ENCODE measurements at regions not wholly inside any gene's neighbourhood (a gene's known extent, or its start where the extent isn't known, plus 50 kb on each side); places are given as distances from the start of the nearest gene placed in this dataset.

GRCh38 chr16:66159987-66160386, 206.5 kb upstream of the CDH5 start (continued):
- no peak for TF ChIP-seq LCORL (IDR thresholded peaks at IDR 0.05)
- no peak for TF ChIP-seq LCORL (CRISPR knock-in tag; IDR thresholded peaks at IDR 0.05)
- TF ChIP-seq MLXIP (CRISPR knock-in tag; IDR thresholded peaks at IDR 0.05; ENCODE audit: borderline replicate concordance), result no peak
- no peak for TF ChIP-seq ZBTB2 (CRISPR knock-in tag; IDR thresholded peaks at IDR 0.05; ENCODE audit: low read depth)
- TF ChIP-seq ZBTB46 (CRISPR knock-in tag; IDR thresholded peaks at IDR 0.05; ENCODE audit: borderline replicate concordance), result no peak
- TF ChIP-seq ZFYVE20 (CRISPR knock-in tag; IDR thresholded peaks at IDR 0.05; ENCODE audit: borderline replicate concordance, low read depth), result no peak
- TF ChIP-seq ZNF430 (CRISPR knock-in tag; IDR thresholded peaks at IDR 0.05), result no peak

- CTCF ChIA-PET (ENCODE audit: low intra/inter-chr PET ratio, low total read pairs), result no interaction called here
- TF ChIP-seq NR3C1 (CRISPR knock-in tag; IDR thresholded peaks at IDR 0.05) (no peak), ZNF382 (CRISPR knock-in tag; IDR thresholded peaks at IDR 0.05; ENCODE audit: borderline replicate concordance) (no peak), ZNF12 (CRISPR knock-in tag; IDR thresholded peaks at IDR 0.05) (peak; percentile 88), NFATC3 (CRISPR knock-in tag; IDR thresholded peaks at IDR 0.05) (no peak), MAZ (IDR thresholded peaks at IDR 0.05; ENCODE audit: borderline replicate concordance, low read depth, low read length) (no peak), MAZ (CRISPR knock-in tag; IDR thresholded peaks at IDR 0.05; ENCODE audit: low read depth) (no peak), ZNF207 (IDR thresholded peaks at IDR 0.05; ENCODE audit: borderline replicate concordance) (no peak), KAT7 (CRISPR knock-in tag; IDR thresholded peaks at IDR 0.05; ENCODE audit: borderline replicate concordance) (no peak), ZNF772 (CRISPR knock-in tag; IDR thresholded peaks at IDR 0.05) (no peak)
Measured at GRCh38 chr16:66156538-66156937, 210.0 kb upstream of the CDH5 start.

More at GRCh38 chr16:66156538-66156937, 210.0 kb upstream of the CDH5 start:
- no peak for DNase-seq (ENCODE audit: low spot score)
- Histone ChIP-seq H3K9ac (ENCODE audit: insufficient read depth, low read depth, low read length) (no peak overlapping the region), H3K4me1 (ENCODE audit: insufficient read depth, low read length) (peaks cover 15% of the 10 kb centered on the region), H3K9me3 (ENCODE audit: low read length) (no peaks in the 10 kb centered on the region), H3K79me2 (ENCODE audit: insufficient read depth, low read length) (no peaks in the 10 kb centered on the region), H3K36me3 (replicated peaks in 1 of 2; ENCODE audit: control insufficient read depth in 1 of 2, insufficient read depth in 2 of 2, low read length in 2 of 2) (no peaks in the 10 kb centered on the region), H2AFZ (ENCODE audit: low read length) (no peak overlapping the region), H3K27me3 (ENCODE audit: control insufficient read depth in 1 of 2, insufficient read depth in 2 of 2, low read length in 2 of 2) (0 out of 5 replicates have a peak, but pooled peaks cover 0 to 1% of the 10 kb centered on the region in 2 experiments), H3K4me3 (replicated peaks in 1 of 3; ENCODE audit: insufficient read depth in 1 of 3, low read depth in 2 of 3, low read length in 3 of 3) (no peak overlapping the region), H3K27ac (ENCODE audit: extremely low read length, insufficient read depth, low read length) (no peak overlapping the region), H4K20me1 (ENCODE audit: insufficient read depth, low read length) (no peaks in the 10 kb centered on the region), H3K4me2 (ENCODE audit: low read depth, low read length) (no peak overlapping the region)
- no peak for FAIRE-seq
- POLR2A ChIA-PET, result no interaction called here
- intact Hi-C loops (cut with micrococcal nuclease; ENCODE audit: unreplicated experiment) (no loop called here), in situ Hi-C loops (cut with HindIII; ENCODE audit: extremely low pct_ligation_motif_present, low pct_unique_long_range_greater_than_20kb) (no loop called here)
- no TSS peak for BruUV-seq (replicated peaks)
- 44% methylated on average over 4 of the region's 4 CpGs for WGBS (ENCODE audit: low lambda C conversion rate)
- ATAC-seq, result no peak
